Keratinocyte (primary cell): ENCODE measurements at regions not wholly inside any gene's neighbourhood (a gene's known extent, or its start where the extent isn't known, plus 50 kb on each side); places are given as distances from the start of the nearest gene placed in this dataset.

Experiments
- CTCF ChIP-seq, 3 experiments: IDR thresholded peaks in 1 of 3; conservative IDR thresholded peaks in 1 of 3; optimal IDR thresholded peaks in 1 of 3; 2 replicates in 2 of 3; 3 replicates in 1 of 3; pipeline versions ENCODE3 to v1.5.1; 2011; ENCODE audit warnings: low read length in 3 of 3, mild to moderate bottlenecking in 3 of 3, moderate library complexity in 2 of 3, control low read depth in 1 of 3, inconsistent platforms in 1 of 3; ENCODE audit not compliant: insufficient read depth in 2 of 3; ENCODE audit errors: extremely low read depth in 1 of 3
- EZH2 ChIP-seq: IDR thresholded peaks from one replicate; pipeline ENCODE4 v1.6.1; 2012; ENCODE audit warnings: inconsistent platforms, mild to moderate bottlenecking, low read length, moderate library complexity

GRCh38 chr11:71102251-71102995 lies 150.0 kb downstream of the SHANK2 start:
- TF ChIP-seq CTCF (optimal IDR thresholded peaks at IDR 0.05 in 1 of 3, IDR thresholded peaks at IDR 0.05 in 1 of 3, conservative IDR thresholded peaks at IDR 0.05 in 1 of 3; ENCODE audit: extremely low read depth in 1 of 3, insufficient read depth in 2 of 3, low read length in 3 of 3) (no peak), EZH2 (no peak)
